ENCODE measurements at regions not wholly inside any gene's neighbourhood (a gene's known extent, or its start where the extent isn't known, plus 50 kb on each side); places are given as distances from the start of the nearest gene placed in this dataset.

- no peak for DNase-seq (ENCODE audit: low read depth in 2 of 2)
Measured at GRCh38 chr1:219801156-219801820, 127.1 kb downstream of the SLC30A10 start.

- no peak for DNase-seq (ENCODE audit: low read depth in 2 of 2)
Measured at GRCh38 chr1:219798283-219799030, 129.9 kb downstream of the SLC30A10 start.

GRCh38 chr1:219797683-219798082 is 130.7 kb downstream of the SLC30A10 start:
- DNase-seq (ENCODE audit: low read depth in 2 of 2), result no peak

- DNase-seq (ENCODE audit: low read depth in 2 of 2), result no peak
Measured at GRCh38 chr1:219797009-219797408, 131.3 kb downstream of the SLC30A10 start.

- DNase-seq (ENCODE audit: low read depth in 2 of 2), result no peak
Measured at GRCh38 chr1:219795363-219795917, 132.9 kb downstream of the SLC30A10 start.

- no peak for DNase-seq (ENCODE audit: low read depth in 2 of 2)
Measured at GRCh38 chr1:219794085-219794743, 134.1 kb downstream of the SLC30A10 start.

GRCh38 chr1:219792337-219793021 is 135.9 kb downstream of the SLC30A10 start:
- DNase-seq (ENCODE audit: low read depth in 2 of 2), result peak; percentile 96 to 97

GRCh38 chr1:219791766-219792165 is 136.6 kb downstream of the SLC30A10 start:
- no peak for DNase-seq (ENCODE audit: low read depth in 2 of 2)

GRCh38 chr1:219790834-219791615 is 137.3 kb downstream of the SLC30A10 start:
- DNase-seq (ENCODE audit: low read depth in 2 of 2), result no peak

- no peak for DNase-seq (ENCODE audit: low read depth in 2 of 2)
Measured at GRCh38 chr1:219788700-219789099, 139.7 kb downstream of the SLC30A10 start.

GRCh38 chr1:219788091-219788490 is 140.3 kb downstream of the SLC30A10 start:
- DNase-seq (ENCODE audit: low read depth in 2 of 2), result no peak

GRCh38 chr1:219784660-219785381 is 143.5 kb downstream of the SLC30A10 start:
- DNase-seq (ENCODE audit: low read depth in 2 of 2), result peak; percentile 41 to 44

GRCh38 chr1:219783605-219784235 is 144.6 kb downstream of the SLC30A10 start:
- no peak for DNase-seq (ENCODE audit: low read depth in 2 of 2)

GRCh38 chr1:219782929-219783328 is 145.4 kb downstream of the SLC30A10 start:
- DNase-seq (ENCODE audit: low read depth in 2 of 2), result no peak

- no peak for DNase-seq (ENCODE audit: low read depth in 2 of 2)
Measured at GRCh38 chr1:219782311-219782710, 146.0 kb downstream of the SLC30A10 start.

- DNase-seq (ENCODE audit: low read depth in 2 of 2), result no peak
Measured at GRCh38 chr1:219781491-219781890, 146.9 kb downstream of the SLC30A10 start.

- DNase-seq (ENCODE audit: low read depth in 2 of 2), result no peak
Measured at GRCh38 chr1:219778793-219779369, 149.5 kb downstream of the SLC30A10 start.

- DNase-seq (ENCODE audit: low read depth in 2 of 2), result no peak
Measured at GRCh38 chr1:219778110-219778509, 150.2 kb downstream of the SLC30A10 start.

- DNase-seq (ENCODE audit: low read depth in 2 of 2), result no peak
Measured at GRCh38 chr1:219774386-219774785, 154.0 kb downstream of the SLC30A10 start.

GRCh38 chr1:219773775-219774174 is 154.6 kb downstream of the SLC30A10 start:
- DNase-seq (ENCODE audit: low read depth in 2 of 2), result no peak
